Upper lobe of left lung (tissue), 4 donors: ENCODE measurements at regions not wholly inside any gene's neighbourhood (a gene's known extent, or its start where the extent isn't known, plus 50 kb on each side); places are given as distances from the start of the nearest gene placed in this dataset.
"Not testable (repeated sequence)": the region's sequence is repeated elsewhere in the genome, so short reads cannot be mapped to it uniquely, and the experiment has no call there.

Experiments
- CTCF ChIP-seq, 6 experiments: fragments of 450-650 bp in 4 of 6; fragments of 200-600 bp in 2 of 6; sonication (generic) in 2 of 6; IDR thresholded peaks; one replicate each; pipeline ENCODE4 v1.5.1; 2016 to 2019; ENCODE audit warnings: antibody characterized with exemption in 6 of 6
- EP300 ChIP-seq, 4 donors: sonication (generic); formaldehyde crosslinking; IDR thresholded peaks; one replicate each; pipeline ENCODE4 v1.5.1; 2017; ENCODE audit warnings: antibody characterized with exemption in 4 of 4, control low read depth in 2 of 4

GRCh38 chr4:49213750-49214149 lies 227.7 kb downstream of the CWH43 start:
- TF ChIP-seq EP300, CTCF (IDR thresholded peaks at IDR 0.05): not testable (repeated sequence)
